Ureter (tissue), 1 donor: ENCODE measurements at regions not wholly inside any gene's neighbourhood (a gene's known extent, or its start where the extent isn't known, plus 50 kb on each side); places are given as distances from the start of the nearest gene placed in this dataset.
"Not testable (repeated sequence)": the region's sequence is repeated elsewhere in the genome, so short reads cannot be mapped to it uniquely, and the experiment has no call there.

Source experiments
- DNase-seq: peaks from one replicate; pipeline ENCODE4 v3.0.0-alpha.2; 2020; ENCODE audit warnings: low spot score
- donor health status: DM: yes; HTN: yes; CAD: no.

DNA sequence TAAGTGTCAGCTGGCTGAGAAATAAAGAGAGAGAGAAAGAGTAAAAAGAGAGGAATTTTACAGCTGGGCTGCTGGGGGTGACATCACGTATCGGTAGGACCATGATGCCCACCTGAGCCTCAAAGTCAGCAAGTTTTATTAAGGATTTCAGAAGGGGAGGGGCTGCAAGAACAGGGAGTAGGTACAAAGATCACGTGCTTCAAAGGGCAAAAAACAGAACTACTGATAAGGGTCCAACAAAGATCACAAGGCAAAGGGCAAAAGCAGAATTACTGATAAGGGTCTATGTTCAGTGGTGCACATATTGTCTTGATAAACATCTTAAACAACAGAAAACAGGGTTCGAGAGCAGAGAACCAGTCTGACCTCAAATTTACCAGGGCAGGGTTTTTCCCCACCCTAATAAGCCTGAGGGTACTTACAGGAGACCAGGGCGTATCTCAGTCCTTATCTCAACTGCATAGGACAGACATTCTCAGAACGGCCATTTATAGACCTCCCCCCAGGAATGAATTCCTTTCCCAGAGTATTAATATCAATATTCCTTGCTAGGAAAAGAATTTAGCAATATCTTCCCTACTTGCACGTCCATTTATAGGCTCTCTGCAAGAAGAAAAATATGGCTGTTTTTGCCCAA lies 128.3 kb upstream of the PZP start:
- DNase-seq = not testable (repeated sequence)

DNA sequence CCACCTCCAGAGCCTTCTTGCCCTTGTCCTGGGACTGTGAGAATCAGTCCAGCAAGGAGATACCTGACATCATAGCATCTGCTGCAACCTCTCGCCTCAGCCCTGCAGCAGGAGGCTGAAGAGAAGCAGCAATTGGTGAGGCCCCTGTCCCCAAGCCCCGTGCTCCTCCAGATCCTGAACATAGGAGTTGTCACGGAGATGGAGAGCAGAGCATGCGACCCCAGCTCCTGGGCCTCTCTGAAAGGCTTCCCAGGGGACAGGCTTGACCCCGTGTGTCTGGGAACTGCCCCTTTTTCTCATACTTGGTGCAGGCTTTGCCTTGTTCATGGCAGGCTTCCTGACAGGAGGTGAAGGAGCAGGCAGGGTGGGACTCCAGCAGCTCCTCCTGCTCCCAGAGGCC lies 127.7 kb upstream of the PZP start:
- DNase-seq = no peak

DNA sequence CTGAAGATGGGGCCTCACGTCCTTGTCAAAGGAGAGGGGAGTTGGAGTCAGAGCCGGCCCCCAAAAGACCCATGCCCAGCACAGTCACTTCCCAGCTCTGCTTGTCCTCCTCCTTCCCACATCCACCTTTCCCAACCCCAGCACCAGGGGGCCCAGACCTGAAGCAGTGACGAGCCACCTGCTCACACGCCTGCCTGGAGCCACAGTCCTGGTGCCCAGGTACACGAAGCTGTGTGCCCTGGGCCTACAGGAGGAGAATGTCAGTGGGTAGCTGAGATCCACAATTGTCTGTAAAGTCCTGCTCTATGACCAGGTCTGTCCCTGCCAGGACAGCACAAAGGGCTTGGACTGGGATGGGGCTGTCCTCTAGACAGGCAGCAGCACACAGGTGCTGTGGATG lies 126.8 kb upstream of the PZP start:
- no peak for DNase-seq

DNA sequence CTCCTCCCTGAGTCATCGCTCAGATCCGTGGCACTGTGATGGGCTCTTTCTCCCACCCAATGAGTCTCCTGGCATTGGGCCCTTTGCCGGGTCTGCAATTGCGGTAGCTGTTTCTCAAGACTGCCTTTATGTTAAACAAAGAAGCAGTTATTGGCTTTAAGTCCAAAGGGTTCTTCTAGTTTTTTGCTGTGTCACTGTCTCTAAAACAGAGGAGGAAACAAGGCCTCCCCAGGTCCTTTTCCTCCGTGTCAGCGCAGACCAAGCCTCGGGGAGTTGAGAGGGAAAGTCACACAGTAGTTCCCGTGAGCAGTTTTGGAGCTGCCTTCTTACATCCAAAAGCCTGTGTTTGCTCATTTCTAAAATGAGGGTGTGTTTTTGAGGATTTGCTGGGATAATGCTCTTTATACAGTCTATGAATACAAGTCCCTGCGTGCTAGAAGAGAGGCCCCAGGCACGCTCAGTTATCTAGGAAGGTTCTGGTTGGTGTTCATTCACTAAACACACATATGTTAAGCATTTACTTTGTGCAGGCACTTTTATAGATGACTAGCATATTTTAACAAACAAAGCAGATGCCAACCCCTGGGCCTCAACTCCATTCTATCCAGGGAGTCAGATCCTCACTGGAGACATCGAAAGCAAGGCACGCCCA lies 126.0 kb upstream of the PZP start:
- DNase-seq = no peak

DNA sequence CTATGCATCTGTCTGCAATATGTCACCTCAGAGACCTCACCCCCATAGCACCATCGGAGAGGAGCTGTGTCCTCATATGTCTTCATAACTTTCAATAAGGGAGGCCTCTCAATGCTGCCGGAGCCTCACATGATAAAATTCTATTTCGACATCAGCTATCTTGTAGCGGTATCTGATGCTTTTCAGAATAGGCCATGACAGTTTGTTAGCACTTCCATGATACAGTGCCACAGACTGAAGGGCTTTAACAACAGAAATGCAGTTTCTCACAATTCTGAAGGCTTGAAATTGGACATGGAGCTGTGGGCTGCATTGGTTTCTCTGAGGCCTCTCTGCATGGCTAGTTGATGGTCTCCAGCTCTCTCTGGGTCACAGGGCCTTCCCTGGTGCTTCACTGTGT lies 125.0 kb upstream of the PZP start:
- DNase-seq = no peak

DNA sequence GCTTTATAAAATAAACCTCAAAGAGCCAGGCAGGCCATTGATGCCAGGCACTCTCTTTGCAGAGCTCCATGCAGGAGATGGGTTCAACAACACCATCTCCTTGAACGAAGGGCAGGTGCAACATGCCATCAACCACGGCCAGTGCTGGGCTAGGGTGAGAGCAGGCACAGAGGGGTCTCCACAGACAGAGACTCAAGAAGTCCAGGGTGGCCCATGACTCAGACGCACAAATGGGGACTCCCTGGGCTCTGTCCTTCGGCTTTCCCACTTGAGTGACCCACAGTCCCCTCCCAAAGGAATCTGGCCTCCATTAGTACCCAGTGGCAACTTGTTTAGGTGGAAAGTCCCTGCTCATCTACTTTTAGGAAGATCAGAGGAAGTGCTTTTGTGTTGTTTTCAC lies 124.4 kb upstream of the PZP start:
- DNase-seq = no peak

DNA sequence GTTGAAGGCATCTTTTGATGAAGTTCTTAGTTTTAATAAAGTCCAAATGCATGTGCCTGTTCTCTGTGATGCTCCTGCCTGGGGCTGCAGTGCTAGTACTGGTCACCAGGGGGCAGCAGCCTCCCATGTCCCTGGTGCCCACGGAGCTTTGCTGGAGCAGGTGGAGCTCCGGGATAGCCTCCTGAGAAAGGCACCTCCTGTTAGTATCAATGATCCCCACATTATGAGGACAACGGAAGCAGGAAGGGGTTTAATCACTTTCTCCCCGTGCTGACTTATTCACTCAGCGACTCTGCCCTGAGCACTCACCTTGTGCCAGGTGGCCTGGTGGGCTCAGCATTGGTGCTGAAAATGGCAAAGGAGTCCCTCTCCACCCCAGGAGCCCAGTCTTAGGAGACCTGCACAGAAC lies 123.0 kb upstream of the PZP start:
- peak; percentile 75 for DNase-seq

DNA sequence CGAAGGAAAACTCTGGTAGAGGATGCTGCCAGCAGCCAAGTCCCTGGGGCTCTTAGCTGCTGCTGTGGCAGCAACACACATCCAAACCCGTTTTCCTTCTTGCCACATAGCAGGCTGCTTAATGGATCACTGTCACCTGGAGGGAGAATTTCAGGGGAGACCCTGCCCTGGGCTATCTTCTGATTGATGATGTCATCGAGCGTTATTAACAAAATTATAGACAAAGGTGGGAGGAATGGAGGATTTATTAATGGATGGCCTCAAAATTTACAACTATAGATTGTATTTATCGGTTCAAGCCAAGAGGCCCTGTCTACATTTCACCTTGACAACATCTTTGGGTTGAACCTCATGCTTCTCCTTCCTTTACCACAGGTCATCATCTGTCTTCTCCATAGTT lies 120.8 kb upstream of the PZP start:
- no peak for DNase-seq

DNA sequence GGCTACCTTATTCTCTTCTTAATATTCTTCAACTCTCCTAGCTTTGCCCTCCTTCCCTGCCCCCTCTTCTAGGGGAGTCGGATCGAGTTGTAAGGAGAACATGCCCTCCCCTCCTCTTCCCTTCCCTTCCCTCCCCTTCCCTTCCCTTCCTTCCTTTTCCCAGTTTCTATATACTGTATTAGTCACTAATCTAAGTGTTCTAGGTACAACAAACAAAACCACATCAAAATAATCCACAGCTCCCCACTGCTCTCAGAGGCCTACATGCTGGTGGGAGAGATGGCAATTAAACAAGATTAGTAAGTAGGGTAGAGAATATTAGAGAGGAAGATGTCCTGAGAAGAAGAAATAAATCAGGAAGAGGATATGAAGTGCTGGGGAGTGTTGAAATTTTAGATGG lies 119.9 kb upstream of the PZP start:
- no peak for DNase-seq

DNA sequence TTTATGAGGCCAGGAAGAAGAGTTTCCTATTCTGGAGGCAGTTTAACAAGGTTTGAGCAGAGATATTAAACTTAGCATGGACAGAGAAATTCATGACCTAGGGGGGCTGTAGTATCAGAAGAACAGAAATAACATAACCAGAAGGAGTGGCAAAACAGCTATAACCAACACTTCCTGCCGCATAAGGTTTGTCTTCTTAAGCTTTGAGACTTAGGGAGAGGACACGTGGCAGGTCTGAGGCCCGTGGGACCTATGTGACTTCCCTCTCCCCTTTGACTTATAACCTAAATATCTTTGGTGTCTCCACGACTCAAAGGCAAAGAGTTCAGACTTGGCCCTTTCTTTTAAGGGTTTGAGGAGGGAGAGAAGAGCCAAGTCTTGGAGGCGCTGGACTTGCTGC lies 119.1 kb upstream of the PZP start:
- no peak for DNase-seq

DNA sequence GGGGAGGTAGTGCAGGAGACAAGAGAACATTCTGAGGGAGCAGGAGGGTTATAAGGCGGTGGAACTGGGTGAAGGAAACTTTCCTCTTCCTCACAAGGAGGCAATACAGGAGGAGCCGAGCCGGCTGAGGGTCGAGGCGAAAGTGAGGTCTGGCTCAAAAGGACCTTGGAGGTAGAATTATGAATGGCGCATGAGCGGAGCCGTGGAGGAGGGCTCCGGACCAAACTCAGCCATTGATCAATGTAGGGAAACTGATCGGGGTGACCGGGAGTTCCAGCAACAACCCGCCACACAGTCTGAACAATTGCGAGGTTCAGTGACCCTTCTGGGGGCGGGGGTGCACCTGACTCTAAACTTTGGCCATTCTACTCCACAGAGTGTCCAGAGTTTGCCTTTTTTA lies 118.7 kb upstream of the PZP start:
- not testable (repeated sequence) for DNase-seq

DNA sequence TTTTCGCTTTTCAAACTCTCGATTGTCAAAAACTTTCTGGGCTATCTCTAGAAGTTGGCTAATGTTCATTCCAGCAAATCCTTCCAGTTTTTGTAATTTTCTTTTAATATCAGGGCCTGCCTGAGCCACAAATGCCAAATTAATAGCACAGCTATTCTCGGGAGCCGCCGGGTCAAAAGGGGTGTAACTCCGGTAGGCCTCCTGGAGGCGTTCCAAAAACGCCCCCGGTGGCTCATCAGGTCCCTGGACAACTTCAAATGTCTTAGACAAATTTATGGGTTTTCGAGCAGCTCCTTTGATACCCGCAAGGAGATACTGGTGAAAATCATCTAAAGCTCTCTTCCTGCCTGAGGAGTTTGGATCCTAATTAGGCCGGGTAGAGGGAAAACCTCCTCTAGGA lies 117.9 kb upstream of the PZP start:
- no peak for DNase-seq

DNA sequence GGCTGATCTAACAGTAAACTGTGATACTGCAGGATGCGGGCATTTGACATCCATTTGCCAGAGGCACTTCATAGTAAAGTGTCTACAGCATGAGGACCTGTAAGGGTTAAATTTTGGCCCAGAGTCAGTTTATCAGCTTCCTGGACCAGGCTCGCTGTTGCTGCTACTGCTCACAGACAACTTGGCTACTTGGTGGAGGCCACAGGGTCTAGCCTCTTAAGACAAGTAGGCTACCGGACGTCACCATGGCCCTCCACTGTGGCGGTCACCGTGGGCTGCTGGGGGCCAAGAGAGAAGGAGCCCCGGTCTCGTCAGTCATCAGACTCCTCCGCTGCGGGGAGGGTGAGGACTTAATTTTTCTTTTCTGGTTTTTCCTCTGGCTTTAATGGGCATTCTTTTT lies 117.3 kb upstream of the PZP start:
- DNase-seq = no peak

DNA sequence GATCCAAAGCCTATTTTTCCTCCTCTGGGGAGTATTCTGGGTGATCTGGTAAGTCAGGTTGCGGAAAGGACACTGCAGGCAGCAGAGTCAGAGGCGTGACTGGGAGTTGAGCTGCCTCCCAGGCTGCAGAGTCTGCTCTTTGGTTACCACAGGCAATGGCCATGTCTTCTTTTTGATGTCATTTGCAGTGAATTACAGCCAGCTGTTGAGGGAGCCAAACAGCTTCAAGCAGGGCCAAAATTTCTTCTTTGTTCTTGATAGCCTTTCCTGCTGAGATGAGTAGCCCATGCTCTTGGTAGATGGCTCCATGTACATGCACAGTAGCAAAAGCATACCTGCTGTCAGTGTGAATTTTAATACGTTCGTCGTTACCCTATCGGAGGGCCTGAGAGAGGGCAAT lies 116.6 kb upstream of the PZP start:
- no peak for DNase-seq

DNA sequence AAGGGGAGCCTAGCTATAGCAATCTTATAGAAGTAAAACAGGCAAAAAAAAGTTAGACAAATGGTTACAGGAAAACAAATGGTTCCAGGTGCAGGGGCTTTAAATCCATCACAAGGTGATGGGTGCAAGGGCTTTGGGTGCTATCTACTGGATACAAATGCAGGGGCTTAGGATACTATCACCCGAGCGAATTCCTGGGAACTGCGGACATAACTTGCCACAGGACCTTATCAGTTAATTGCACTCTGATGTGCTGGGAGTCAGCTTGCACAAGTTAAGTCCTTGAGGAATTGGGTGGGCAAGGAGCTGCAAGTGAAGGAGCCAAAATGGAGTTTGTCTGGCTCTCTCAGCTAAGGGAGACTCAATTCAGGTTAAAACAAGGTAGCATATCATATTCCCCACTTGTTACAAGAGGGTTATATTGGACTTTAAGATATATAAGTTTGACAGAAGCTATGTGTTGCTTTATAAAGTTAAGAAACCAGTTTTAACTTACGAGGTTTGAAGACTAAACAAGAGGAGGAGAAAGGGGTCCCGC lies 115.0 kb upstream of the PZP start:
- no peak for DNase-seq

DNA sequence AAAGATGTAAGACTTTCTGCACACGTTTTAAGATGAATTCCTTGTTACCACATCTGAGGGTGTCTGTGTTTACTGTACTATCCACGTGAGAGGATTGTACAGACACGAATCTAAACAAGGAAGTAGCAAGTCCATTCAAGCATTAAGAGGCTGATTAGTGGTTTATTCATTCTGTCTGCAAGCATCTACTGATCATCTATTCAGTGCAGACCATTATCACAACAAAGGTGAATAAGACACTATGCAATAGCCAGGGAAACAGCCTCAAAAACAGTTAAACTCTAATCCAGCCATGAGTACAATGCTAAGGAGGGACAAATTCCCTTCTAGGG lies 111.6 kb upstream of the PZP start:
- DNase-seq = no peak

DNA sequence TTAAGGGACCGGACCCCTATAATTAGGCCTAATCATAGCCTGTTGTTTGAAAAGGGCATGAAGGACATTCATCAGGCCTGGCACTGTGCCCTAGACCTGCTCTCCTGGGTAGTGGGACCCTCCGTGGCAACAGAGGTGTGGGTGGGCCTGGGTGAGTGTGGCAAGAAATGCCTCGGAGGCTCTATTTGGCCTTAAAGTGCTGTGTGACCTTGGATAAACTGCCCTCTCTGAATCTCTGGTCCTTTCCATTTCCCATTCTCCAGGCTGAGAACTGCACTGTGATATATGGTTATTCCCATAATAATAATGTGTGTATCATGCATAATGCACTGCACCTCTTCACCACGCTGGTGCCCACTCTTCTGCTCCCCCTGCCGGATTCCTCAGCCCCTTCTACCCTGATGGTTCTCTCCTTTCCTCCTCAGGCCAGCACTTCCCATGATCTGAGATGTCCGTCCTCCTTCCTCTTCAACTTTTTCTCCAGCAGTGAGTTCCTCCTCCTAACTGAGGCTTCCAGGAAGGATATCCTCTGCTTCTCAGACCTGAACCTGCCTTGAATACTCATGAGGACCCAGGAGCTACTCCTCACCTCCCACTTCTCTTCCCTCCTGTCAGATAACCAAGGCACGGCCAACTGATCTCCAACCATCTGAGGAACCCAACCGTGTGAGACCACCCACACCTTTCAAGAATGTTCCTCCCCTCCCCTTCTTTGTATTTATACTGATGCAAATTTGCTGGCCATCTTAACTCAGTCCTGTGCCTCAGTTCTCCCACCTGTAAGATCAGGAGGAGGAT lies 111.0 kb upstream of the PZP start:
- DNase-seq = no peak

DNA sequence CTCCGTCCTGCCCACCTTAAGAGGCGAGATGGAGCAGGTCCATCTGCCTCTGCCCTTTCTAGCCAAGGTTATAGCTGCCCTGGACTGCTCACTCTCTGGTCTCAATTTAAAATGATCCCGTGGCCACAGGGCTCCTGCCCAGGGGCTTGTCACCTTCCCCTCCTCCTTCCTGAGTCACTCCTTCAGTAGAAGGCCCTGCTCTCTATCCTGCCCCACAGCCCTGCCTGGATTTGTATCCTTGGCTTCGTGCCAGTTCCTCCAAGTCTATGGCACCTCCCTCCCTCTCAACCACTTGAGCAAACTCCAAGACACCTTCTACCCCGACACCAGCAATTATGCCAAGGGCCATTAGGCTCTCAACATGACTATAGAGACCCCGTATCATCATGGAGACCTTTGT lies 105.3 kb upstream of the PZP start:
- DNase-seq = peak; percentile 73

DNA sequence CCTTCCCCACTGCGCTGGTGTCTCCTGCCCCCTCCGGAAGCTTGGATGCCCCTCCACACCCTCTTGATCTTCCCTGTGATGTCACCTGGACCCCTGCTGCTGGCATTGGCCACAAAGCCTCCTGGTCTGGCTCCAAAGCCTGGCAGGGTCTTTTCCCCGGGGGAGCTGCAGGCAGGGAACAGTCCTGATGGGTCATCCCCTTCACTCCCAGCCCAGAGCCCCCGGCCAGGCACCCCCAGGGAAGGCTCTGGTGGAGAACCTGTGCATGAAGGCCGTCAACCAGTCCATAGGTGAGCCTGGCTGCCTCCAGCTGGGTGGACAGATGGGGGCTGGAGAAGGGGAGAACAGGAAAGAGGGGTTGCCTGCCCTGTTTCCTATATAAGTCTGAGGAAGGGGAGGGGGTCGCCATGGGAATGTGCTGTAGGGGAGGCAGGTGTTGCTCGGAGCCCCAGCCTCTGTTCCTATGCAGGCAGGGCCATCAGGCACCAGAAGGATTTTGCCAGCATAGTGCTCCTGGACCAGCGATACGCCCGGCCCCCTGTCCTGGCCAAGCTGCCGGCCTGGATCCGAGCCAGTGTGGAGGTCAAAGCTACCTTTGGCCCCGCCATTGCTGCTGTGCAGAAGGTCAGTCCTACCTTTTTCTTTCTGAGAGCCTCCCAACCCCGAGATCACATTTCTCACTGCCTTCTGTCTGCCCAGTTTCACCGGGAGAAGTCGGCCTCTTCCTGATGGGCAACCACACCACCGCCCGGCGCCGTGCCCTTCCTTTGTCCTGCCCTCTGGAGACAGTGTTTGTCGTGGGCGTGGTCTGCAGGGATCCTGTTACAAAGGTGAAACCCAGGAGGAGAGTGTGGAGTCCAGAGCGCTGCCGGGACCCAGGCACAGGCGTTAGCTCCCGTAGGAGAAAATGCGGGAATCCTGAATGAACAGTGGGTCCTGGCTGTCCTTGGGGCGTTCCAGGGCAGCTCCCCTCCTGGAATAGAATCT lies 104.5 kb upstream of the PZP start:
- DNase-seq = not testable (repeated sequence)

DNA sequence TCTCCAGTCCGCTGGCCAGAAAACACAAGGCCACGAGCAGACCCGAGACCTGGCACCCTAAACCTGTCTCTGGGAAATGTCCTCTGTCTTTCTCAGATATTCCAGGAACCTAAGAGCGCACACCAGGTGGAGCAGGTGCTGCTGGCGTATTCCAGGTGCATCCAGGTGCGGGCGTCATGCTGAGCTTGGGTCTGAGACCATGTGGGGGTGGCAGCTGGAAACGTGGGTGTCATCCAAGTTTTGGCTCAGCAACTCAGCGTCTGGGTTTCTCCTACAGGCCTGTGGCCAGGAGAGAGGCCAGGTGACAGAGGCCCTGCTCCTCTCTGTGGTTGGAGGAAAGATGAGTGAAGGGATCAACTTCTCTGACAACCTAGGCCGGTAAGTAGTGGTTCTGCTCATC lies 103.3 kb upstream of the PZP start:
- not testable (repeated sequence) for DNase-seq

DNA sequence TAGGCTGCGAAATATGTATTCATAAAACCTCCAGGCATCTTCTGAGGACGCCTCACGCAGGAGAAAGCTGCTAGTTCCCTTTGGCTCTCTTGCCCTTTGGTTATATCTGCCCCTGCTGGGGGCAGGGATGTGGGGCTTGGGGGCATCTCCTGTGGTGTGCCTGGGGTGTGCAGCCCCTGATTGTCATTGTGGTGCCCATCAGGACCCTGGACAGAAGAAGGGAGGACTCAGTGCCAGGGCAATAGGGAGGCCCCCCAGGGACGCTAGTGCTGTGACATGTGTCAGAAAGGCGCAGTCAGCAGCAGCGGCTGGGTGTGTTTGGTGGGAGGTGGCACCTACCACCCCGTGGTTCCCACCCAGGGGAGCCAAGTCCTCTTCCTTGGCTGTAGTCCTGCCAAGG lies 102.5 kb upstream of the PZP start:
- DNase-seq = not testable (repeated sequence)

DNA sequence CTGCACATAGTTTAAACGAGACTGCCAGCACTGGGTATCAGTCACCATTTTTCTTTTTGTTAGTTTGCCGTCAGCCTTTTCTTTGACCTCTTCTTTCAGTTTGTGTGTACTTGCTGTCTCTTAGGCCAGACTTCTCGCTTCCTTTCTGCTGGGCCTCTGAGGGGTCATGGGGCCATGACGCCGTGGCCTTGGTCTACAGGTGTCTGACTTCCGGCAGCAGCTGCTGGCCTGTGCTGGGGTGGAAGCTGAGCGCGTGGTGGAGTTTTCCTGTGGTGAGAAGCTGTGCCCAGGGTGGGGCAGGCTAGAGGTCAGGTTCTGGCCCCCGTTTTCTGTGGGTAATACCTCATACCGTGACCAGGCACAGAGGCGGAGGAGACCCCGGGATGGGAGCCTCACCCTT lies 101.6 kb upstream of the PZP start:
- DNase-seq = not testable (repeated sequence)
